Esophagus muscularis mucosa (tissue), 3 donors: ENCODE measurements at regions not wholly inside any gene's neighbourhood (a gene's known extent, or its start where the extent isn't known, plus 50 kb on each side); places are given as distances from the start of the nearest gene placed in this dataset.

Experiments
- CTCF ChIP-seq, 3 experiments: fragments of 200-600 bp in 2 of 3; fragments of 450-650 bp in 1 of 3; sonication (generic) in 2 of 3; IDR thresholded peaks; one replicate each; pipeline ENCODE4 v1.5.1; 2017 to 2019; ENCODE audit warnings: antibody characterized with exemption in 3 of 3, mild to moderate bottlenecking in 2 of 3, moderate library complexity in 1 of 3
- POLR2A ChIP-seq: fragments of 450-650 bp; IDR thresholded peaks from one replicate; pipeline ENCODE4 v1.6.1; 2017; ENCODE audit warnings: antibody characterized with exemption, moderate library complexity, mild to moderate bottlenecking, low read depth
- POLR2AphosphoS5 ChIP-seq, 2 donors: sonication (generic); formaldehyde crosslinking; IDR thresholded peaks; one replicate each; pipeline ENCODE4 v1.6.1; 2017; ENCODE audit warnings: antibody characterized with exemption in 2 of 2

DNA sequence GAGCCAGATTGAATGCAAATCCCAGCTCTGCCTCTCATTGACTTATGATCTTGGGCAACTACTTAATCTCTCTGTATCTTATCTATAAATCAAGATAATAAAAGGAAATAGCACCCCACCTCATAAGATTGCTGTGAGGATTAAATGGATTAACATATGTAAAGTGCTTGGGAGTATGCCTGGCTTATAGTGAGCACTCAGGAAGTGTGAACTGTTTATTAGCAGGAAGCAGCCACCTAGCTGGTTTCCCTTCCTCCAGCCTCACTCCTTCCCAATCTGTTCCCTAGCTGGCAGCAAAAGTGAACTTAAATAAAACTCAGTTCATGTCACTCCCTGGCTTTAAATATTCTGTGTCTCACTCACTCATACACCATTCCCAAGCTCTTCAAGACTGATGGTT, 526.6 kb upstream of the PKDCC start:
- TF ChIP-seq POLR2A (no peak), POLR2AphosphoS5 (IDR thresholded peaks at IDR 0.05) (no peak), CTCF (IDR thresholded peaks at IDR 0.05) (no peak)
